ENCODE measurements at regions not wholly inside any gene's neighbourhood (a gene's known extent, or its start where the extent isn't known, plus 50 kb on each side); places are given as distances from the start of the nearest gene placed in this dataset.
"Not testable (repeated sequence)": the region's sequence is repeated elsewhere in the genome, so short reads cannot be mapped to it uniquely, and the experiment has no call there.

DNA sequence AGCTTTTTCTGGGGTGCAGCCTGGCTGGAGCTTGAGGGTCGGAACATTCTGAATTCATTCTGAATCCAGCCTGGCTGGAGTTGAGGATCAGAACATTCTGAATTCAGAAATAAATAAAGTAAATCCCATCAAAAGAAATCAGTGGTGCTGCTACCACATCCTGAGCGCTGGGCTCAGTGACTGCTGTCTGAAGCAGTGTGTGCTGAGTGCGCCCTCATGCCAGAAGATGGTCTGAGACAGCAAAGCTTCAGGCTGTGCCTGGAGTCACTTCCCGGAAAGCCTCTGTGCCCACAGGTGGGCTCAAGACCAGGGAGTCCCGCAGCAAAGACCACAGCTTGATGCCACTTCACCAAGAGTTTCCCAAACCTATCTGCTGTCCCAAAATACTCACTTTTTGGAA is 187.9 kb downstream of the VAPA start:
- no peak overlapping the region for H3K27ac ChIP-seq
- intact Hi-C loops (cut with DNase I), result no loop called here
- no peaks in the 10 kb centered on the region for H3K9me3 ChIP-seq
- H3K4me1 ChIP-seq, result peaks cover 0 to 9% of the 10 kb centered on the region in 2 donors
- no peak for DNase-seq (ENCODE audit: low spot score in 2 of 2)
- no peak overlapping the region for H3K4me3 ChIP-seq
- H3K27me3 ChIP-seq, result no peaks in the 10 kb centered on the region
- TF ChIP-seq, protein P1, sequence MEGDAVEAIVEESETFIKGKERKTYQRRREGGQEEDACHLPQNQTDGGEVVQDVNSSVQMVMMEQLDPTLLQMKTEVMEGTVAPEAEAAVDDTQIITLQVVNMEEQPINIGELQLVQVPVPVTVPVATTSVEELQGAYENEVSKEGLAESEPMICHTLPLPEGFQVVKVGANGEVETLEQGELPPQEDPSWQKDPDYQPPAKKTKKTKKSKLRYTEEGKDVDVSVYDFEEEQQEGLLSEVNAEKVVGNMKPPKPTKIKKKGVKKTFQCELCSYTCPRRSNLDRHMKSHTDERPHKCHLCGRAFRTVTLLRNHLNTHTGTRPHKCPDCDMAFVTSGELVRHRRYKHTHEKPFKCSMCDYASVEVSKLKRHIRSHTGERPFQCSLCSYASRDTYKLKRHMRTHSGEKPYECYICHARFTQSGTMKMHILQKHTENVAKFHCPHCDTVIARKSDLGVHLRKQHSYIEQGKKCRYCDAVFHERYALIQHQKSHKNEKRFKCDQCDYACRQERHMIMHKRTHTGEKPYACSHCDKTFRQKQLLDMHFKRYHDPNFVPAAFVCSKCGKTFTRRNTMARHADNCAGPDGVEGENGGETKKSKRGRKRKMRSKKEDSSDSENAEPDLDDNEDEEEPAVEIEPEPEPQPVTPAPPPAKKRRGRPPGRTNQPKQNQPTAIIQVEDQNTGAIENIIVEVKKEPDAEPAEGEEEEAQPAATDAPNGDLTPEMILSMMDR (IDR thresholded peaks at IDR 0.05), result no peak
- no peaks in the 10 kb centered on the region for H3K36me3 ChIP-seq

DNA sequence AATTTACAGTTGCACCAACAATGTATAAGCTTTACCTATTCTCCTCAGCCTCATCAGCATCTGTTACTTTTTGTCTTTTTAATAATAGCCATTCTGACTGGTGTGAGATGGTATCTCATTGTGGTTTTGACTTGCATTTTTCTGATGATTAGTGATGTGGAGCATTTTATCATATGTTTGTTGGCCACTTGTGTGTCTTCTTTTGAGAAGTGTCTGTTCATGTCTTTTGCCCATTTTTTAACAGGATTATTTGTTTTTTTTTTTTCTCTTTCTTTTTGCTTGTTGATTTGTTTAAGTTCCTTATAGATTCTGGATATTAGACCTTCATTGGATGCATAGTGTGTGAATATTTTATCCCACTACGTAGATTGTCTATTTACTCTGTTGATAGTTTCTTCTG is 191.3 kb downstream of the VAPA start:
- H3K27ac ChIP-seq; H3K9me3 ChIP-seq; intact Hi-C loops (cut with DNase I); H3K36me3 ChIP-seq; H3K27me3 ChIP-seq; H3K4me3 ChIP-seq; DNase-seq (ENCODE audit: low spot score in 2 of 2); H3K4me1 ChIP-seq: not testable (repeated sequence)

DNA sequence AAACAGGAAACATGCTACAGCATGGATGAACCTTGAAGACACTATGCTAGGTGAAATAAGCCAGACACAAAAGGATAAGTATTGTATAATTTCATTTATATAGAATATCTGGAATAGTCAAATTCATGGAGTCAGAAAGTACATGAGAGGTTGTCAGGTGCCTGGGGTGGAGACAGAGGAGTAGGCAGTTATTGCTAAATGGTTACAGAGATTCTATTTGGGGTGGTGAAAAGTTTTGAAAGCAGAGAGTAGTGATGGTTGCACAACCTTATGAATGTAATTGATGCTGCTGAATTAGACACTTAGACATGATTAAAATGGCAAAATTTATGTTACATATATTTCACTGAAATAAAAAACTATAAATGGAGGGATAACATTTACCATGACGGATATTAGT is 197.4 kb downstream of the VAPA start:
- intact Hi-C loops (cut with DNase I), result no loop called here
- H3K27me3 ChIP-seq, result no peaks in the 10 kb centered on the region
- DNase-seq (ENCODE audit: low spot score in 2 of 2), result no peak
- H3K4me3 ChIP-seq, result no peak overlapping the region
- H3K9me3 ChIP-seq, result no peaks in the 10 kb centered on the region
- no peaks in the 10 kb centered on the region for H3K36me3 ChIP-seq
- TF ChIP-seq, protein P1 (IDR thresholded peaks at IDR 0.05), result no peak
- H3K4me1 ChIP-seq, result no peaks in the 10 kb centered on the region
- H3K27ac ChIP-seq, result no peak overlapping the region

DNA sequence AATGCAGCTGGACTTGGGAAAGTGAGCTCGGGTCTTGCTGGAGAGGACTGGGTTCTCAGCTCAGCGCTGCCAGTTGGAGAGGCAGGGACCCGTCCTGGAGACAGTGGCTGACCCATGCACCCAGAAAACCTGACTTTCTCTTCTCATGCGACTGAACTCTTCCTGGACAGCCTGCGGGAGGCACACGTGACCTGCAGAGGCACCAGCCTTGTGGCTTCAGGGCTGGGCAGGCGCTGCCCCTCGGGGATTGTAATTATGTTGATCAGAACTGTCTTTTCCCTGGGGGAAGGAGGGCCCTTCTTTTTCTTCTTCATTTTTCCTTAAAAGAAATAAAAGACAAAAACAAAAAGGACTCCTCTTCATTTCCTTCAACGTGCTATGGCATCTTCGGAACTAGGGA is 198.1 kb downstream of the VAPA start:
- H3K4me1 ChIP-seq, result no peaks in the 10 kb centered on the region
- intact Hi-C loops (cut with DNase I), result no loop called here
- no peak for DNase-seq (ENCODE audit: low spot score in 2 of 2)
- TF ChIP-seq, protein P1 (IDR thresholded peaks at IDR 0.05), result no peak
- no peak overlapping the region for H3K27ac ChIP-seq
- H3K9me3 ChIP-seq, result no peaks in the 10 kb centered on the region
- H3K36me3 ChIP-seq, result no peaks in the 10 kb centered on the region
- no peaks in the 10 kb centered on the region for H3K27me3 ChIP-seq
- no peak overlapping the region for H3K4me3 ChIP-seq

DNA sequence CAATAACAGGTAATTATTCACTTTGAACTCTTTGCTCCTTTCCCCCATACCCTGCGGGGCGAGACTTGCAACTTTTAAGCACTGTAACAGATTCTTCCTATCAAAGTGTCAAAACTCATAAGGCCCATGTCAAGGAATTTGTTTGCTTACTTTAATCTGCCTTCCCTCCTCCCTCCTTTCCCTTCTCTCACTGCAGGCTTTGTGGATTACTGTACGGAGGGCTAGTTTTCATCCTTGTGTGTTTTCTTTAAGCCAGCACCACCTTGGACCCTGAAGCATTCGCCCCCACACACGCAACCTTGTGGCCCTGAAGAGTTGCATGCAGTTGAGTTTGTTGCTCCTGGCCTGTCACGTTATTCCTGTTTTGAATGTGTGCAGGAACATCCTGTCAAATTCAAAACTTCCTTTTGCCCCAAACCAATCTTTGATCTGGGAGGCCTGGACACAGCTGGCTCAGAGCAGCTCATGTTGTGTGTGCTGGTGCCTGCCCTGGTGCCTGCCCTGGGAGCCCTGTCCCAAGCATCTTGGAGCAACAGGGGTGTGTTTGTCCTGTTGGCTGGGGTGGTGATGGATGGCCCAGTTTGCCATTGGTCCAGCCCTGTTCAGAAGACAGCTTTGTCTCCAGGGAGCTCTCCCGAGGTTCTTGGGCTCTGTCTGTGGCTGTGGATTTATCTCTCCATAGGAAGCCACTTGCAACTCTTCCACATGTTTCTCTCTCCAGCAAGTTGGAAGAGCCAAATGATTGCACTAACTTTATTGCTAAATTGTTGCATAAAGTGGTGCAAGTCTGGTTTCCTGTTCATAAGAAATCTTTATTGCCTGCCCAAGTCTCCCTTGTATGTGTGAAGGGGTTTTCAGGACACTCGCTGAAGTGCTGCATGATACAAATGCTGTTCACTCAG is 199.6 kb downstream of the VAPA start:
- Histone ChIP-seq H3K27me3 (no peaks in the 10 kb centered on the region), H3K4me1 (no peaks in the 10 kb centered on the region), H3K9me3 (no peaks in the 10 kb centered on the region), H3K27ac (no peak overlapping the region), H3K36me3 (no peaks in the 10 kb centered on the region), H3K4me3 (no peak overlapping the region)
- TF ChIP-seq, protein P1 (IDR thresholded peaks at IDR 0.05), result no peak
- intact Hi-C loops (cut with DNase I), result no loop called here
- no peak for DNase-seq (ENCODE audit: low spot score in 2 of 2)

DNA sequence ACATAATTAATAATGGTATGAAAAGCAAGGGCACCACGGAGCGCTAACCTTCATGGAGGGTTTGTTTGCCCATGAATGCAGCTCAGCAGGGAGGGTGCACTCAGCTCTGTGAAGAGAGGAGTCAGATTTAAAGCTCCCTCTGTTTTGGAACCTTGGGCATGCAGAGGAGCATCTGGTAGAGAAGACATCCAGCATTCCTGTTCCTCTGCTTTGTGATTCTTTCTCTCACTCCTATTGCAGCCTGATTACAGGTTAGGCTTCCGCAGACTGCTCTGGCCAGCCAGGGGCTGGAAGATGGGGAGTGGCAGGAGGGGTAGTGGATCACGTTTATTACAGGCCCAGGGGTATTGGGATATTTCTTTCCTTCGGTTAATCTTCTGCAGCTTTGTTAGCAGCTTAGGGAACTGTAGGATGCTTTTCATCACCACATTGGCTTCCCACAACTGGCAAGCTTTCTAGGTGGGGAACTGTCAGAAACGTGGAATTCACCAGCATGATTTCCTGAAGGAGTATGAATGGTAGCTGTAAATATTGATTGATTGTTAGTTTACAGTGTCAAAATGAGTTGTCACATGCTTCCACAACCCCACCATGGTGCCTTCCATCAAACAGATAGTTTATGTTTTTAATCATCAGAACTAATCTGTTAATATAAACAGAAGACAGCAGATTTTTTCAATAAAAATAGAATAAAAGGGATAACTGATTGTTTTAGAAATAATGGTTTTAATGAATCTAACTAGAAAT is 201.1 kb downstream of the VAPA start:
- no peak for DNase-seq (ENCODE audit: low spot score in 2 of 2)
- TF ChIP-seq, protein P1 (IDR thresholded peaks at IDR 0.05), result no peak
- Histone ChIP-seq H3K4me3 (no peak overlapping the region), H3K27ac (no peak overlapping the region), H3K27me3 (no peaks in the 10 kb centered on the region), H3K4me1 (no peaks in the 10 kb centered on the region), H3K9me3 (peaks cover 0 to 5% of the 10 kb centered on the region in 2 donors), H3K36me3 (no peaks in the 10 kb centered on the region)
- intact Hi-C loops (cut with DNase I), result no loop called here
